ENCODE measurements at regions not wholly inside any gene's neighbourhood (a gene's known extent, or its start where the extent isn't known, plus 50 kb on each side); places are given as distances from the start of the nearest gene placed in this dataset.

- H3K4me3 ChIP-seq (replicated peaks; ENCODE audit: low read depth, low read length) = no peak overlapping the region
- no peak for DNase-seq (ENCODE audit: extremely low read depth, low read depth)
- no peak for TF ChIP-seq CTCF (IDR thresholded peaks at IDR 0.05; ENCODE audit: low read depth, low read length, missing control alignments)
Observed at GRCh38 chr5:105133087-105133486, 1570.5 kb upstream of the NUDT12 start.

GRCh38 chr5:105132581-105132980, 1570.0 kb upstream of the NUDT12 start:
- TF ChIP-seq CTCF (IDR thresholded peaks at IDR 0.05; ENCODE audit: low read depth, low read length, missing control alignments) = no peak
- no peak overlapping the region for H3K4me3 ChIP-seq (replicated peaks; ENCODE audit: low read depth, low read length)
- DNase-seq (ENCODE audit: extremely low read depth, low read depth) = no peak

GRCh38 chr5:105131045-105131444, 1568.5 kb upstream of the NUDT12 start:
- no peak overlapping the region for H3K4me3 ChIP-seq (replicated peaks; ENCODE audit: low read depth, low read length)
- DNase-seq (ENCODE audit: extremely low read depth, low read depth) = no peak
- no peak for TF ChIP-seq CTCF (IDR thresholded peaks at IDR 0.05; ENCODE audit: low read depth, low read length, missing control alignments)

GRCh38 chr5:105101577-105101976, 1539.0 kb upstream of the NUDT12 start:
- no peak overlapping the region for H3K4me3 ChIP-seq (replicated peaks; ENCODE audit: low read depth, low read length)
- no peak for TF ChIP-seq CTCF (IDR thresholded peaks at IDR 0.05; ENCODE audit: low read depth, low read length, missing control alignments)
- DNase-seq (ENCODE audit: extremely low read depth, low read depth) = no peak

- no peak for TF ChIP-seq CTCF (IDR thresholded peaks at IDR 0.05; ENCODE audit: low read depth, low read length, missing control alignments)
Observed at GRCh38 chr5:105088961-105089360, 1526.4 kb upstream of the NUDT12 start.

GRCh38 chr5:105088102-105088501, 1525.5 kb upstream of the NUDT12 start:
- no peak for DNase-seq (ENCODE audit: extremely low read depth, low read depth)
- TF ChIP-seq CTCF (IDR thresholded peaks at IDR 0.05; ENCODE audit: low read depth, low read length, missing control alignments) = no peak
- no peak overlapping the region for H3K4me3 ChIP-seq (replicated peaks; ENCODE audit: low read depth, low read length)

More at GRCh38 chr5:105088961-105089360, 1526.4 kb upstream of the NUDT12 start:
- no peak overlapping the region for H3K4me3 ChIP-seq (replicated peaks; ENCODE audit: low read depth, low read length)
- no peak for DNase-seq (ENCODE audit: extremely low read depth, low read depth)

- H3K4me3 ChIP-seq (replicated peaks; ENCODE audit: low read depth, low read length) = no peak overlapping the region
- TF ChIP-seq CTCF (IDR thresholded peaks at IDR 0.05; ENCODE audit: low read depth, low read length, missing control alignments) = no peak
- DNase-seq (ENCODE audit: extremely low read depth, low read depth) = no peak
Observed at GRCh38 chr5:105057893-105058292, 1495.3 kb upstream of the NUDT12 start.

All from HFF-Myc (cell line).